DOHH2 (cell line): ENCODE measurements at regions not wholly inside any gene's neighbourhood (a gene's known extent, or its start where the extent isn't known, plus 50 kb on each side); places are given as distances from the start of the nearest gene placed in this dataset.

Experiments
- CTCF ChIP-seq: fragments of 200-600 bp; sonication (generic); IDR thresholded peaks from one replicate; pipeline ENCODE4 v1.5.1; 2014; ENCODE audit warnings: antibody characterized with exemption, mild to moderate bottlenecking, low read depth, low read length; ENCODE audit not compliant: poor library complexity, severe bottlenecking
- EZH2phosphoT487 ChIP-seq: fragments of 200-600 bp; sonication (generic); IDR thresholded peaks from 2 replicates; pipeline ENCODE4 v1.6.1; 2017; ENCODE audit warnings: borderline replicate concordance, mild to moderate bottlenecking, antibody characterized with exemption, low read length, moderate library complexity, mixed read lengths

DNA sequence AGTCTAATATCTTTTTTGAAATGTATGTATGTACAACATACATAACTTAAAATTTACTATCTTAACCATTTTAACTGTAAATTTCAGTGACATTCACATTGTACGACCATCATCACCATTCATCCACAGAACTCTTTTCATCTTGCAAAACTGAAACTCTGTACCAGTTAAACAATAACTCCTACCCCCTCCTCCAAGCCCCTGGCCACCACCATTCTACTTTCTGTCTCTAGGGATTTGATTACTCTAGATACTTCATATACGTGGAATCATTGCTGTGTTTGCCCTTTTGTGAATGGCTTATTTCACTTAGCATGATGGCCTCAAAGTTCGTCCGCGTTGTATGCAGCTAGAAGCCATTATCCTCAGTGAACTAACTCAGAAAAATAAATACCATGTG lies 217.0 kb downstream of the METTL4 start:
- TF ChIP-seq CTCF, result no peak
- no peak for TF ChIP-seq EZH2phosphoT487
